Fibroblast of skin of left biceps (primary cell): ENCODE measurements at regions not wholly inside any gene's neighbourhood (a gene's known extent, or its start where the extent isn't known, plus 50 kb on each side); places are given as distances from the start of the nearest gene placed in this dataset.

Experiments
- DNase-seq, 2 experiments: peaks; one replicate each; pipeline ENCODE4 v3.0.0-alpha.2; 2013; ENCODE audit warnings: low read depth in 2 of 2

- no peak for DNase-seq
Measured at GRCh38 chr12:113684908-113685782, 213.5 kb upstream of the LHX5 start.

- DNase-seq = no peak
Measured at GRCh38 chr12:113684053-113684907, 212.6 kb upstream of the LHX5 start.

- DNase-seq = no peak
Measured at GRCh38 chr12:113683574-113683973, 211.9 kb upstream of the LHX5 start.

- no peak for DNase-seq
Measured at GRCh38 chr12:113680868-113681267, 209.2 kb upstream of the LHX5 start.

GRCh38 chr12:113678223-113679119, 206.8 kb upstream of the LHX5 start:
- DNase-seq = no peak

GRCh38 chr12:113676547-113676946, 204.9 kb upstream of the LHX5 start:
- DNase-seq = no peak

- no peak for DNase-seq
Measured at GRCh38 chr12:113676117-113676516, 204.4 kb upstream of the LHX5 start.

- DNase-seq = no peak
Measured at GRCh38 chr12:113674996-113675395, 203.3 kb upstream of the LHX5 start.

GRCh38 chr12:113674302-113674701, 202.6 kb upstream of the LHX5 start:
- DNase-seq = no peak

GRCh38 chr12:113673458-113674238, 202.0 kb upstream of the LHX5 start:
- DNase-seq = no peak

GRCh38 chr12:113670742-113671141, 199.1 kb upstream of the LHX5 start:
- no peak for DNase-seq

- no peak for DNase-seq
Measured at GRCh38 chr12:113667676-113668356, 196.1 kb upstream of the LHX5 start.

- DNase-seq = no peak
Measured at GRCh38 chr12:113667095-113667494, 195.4 kb upstream of the LHX5 start.

- DNase-seq = no peak
Measured at GRCh38 chr12:113666223-113666622, 194.6 kb upstream of the LHX5 start.

GRCh38 chr12:113665457-113665856, 193.8 kb upstream of the LHX5 start:
- no peak for DNase-seq

GRCh38 chr12:113664224-113664681, 192.6 kb upstream of the LHX5 start:
- no peak for DNase-seq

- DNase-seq = no peak
Measured at GRCh38 chr12:113663396-113663795, 191.7 kb upstream of the LHX5 start.

- DNase-seq = no peak
Measured at GRCh38 chr12:113660936-113661335, 189.3 kb upstream of the LHX5 start.

- no peak for DNase-seq
Measured at GRCh38 chr12:113659416-113659815, 187.7 kb upstream of the LHX5 start.

GRCh38 chr12:113659015-113659414, 187.3 kb upstream of the LHX5 start:
- DNase-seq = no peak
